HCT116 (cell line): ENCODE measurements at regions not wholly inside any gene's neighbourhood (a gene's known extent, or its start where the extent isn't known, plus 50 kb on each side); places are given as distances from the start of the nearest gene placed in this dataset.

Experiments used
- ATAC-seq: fragments of 200-7000 bp; cut with Tn5 transposase; 2 replicates; pipeline ENCODE4 v1.9.1; 2020; ENCODE audit warnings: mild to moderate bottlenecking, moderate library complexity
- BruUV-seq: library from RNA; stranded (reverse); fragments of 400-500 nt; replicated peaks from 2 replicates; lab custom pipeline; 2021; lab: Mats Ljungman, UMichigan
- CTCF ChIA-PET: fragments of 300-600 bp; sonication (Branson Sonifier 250); formaldehyde crosslinking; loops from one replicate; lab custom pipeline; 2021; ENCODE audit warnings: antibody characterized with exemption; lab: Charles Lee
- POLR2A ChIA-PET: fragments of 300-600, 350-600 bp; sonication (Branson Sonifier 250); formaldehyde crosslinking; loops from one replicate; lab custom pipeline; 2021; ENCODE audit warnings: antibody characterized with exemption; lab: Charles Lee
- RAD21 ChIA-PET, 2 experiments: fragments of 300-600 bp; sonication (Branson Sonifier 250); formaldehyde crosslinking; loops; one replicate each; lab custom pipeline; 2023; ENCODE audit warnings: low total read pairs in 2 of 2; ENCODE audit not compliant: uncharacterized antibody in 2 of 2, unreplicated experiment in 2 of 2, low non-redundant PET in 1 of 2; lab: Charles Lee
- DNase-seq: peaks from one replicate; pipeline ENCODE4 v3.0.0-alpha.2; 2010; ENCODE audit warnings: low read depth, low spot score
- H2AFZ ChIP-seq: fragments of 200-600 bp; shearing (Covaris generic), sonication (generic); 2 replicates; pipeline ENCODE4 v1.6.1; 2017; ENCODE audit warnings: low read depth, mixed run types, mixed read lengths, antibody characterized with exemption, low read length; ENCODE audit not compliant: poor library complexity, severe bottlenecking
- H3K27ac ChIP-seq: 2 replicates; pipeline ENCODE4 v1.5.1; 2012; ENCODE audit warnings: low read depth, low read length
- H3K27me3 ChIP-seq: fragments of 200-600 bp; sonication (generic); 2 replicates; pipeline ENCODE4 v1.6.1; 2016; ENCODE audit warnings: mixed run types, low read length, mixed read lengths; ENCODE audit not compliant: insufficient read depth
- H3K36me3 ChIP-seq, 2 experiments: fragments of 200-500 bp in 1 of 2; fragments of 200-600 bp in 1 of 2; sonication (Bioruptor generic) in 1 of 2; sonication (generic) in 1 of 2; 2 replicates each; pipeline versions ENCODE4 v1.5.1 to v1.6.1; 2014 to 2016; ENCODE audit warnings: low read length in 2 of 2, inconsistent platforms in 1 of 2, mixed read lengths in 1 of 2, mixed run types in 1 of 2; ENCODE audit not compliant: insufficient read depth in 2 of 2, control insufficient read depth in 1 of 2
- H3K4me1 ChIP-seq, 2 experiments: fragments of 200-600 bp in 1 of 2; sonication (generic) in 1 of 2; 2 replicates each; pipeline versions ENCODE4 v1.5.1 to v1.6.1; 2012 to 2017; ENCODE audit warnings: low read length in 2 of 2, inconsistent platforms in 1 of 2, mild to moderate bottlenecking in 1 of 2, mixed read lengths in 1 of 2, mixed run types in 1 of 2, moderate library complexity in 1 of 2; ENCODE audit not compliant: insufficient read depth in 2 of 2, control insufficient read depth in 1 of 2
- H3K4me2 ChIP-seq: fragments of 200-600 bp; sonication (generic); 2 replicates; pipeline ENCODE4 v1.6.1; 2017; ENCODE audit warnings: mixed run types, low read length, mixed read lengths
- H3K4me3 ChIP-seq, 2 experiments: fragments of 200-600 bp in 1 of 2; sonication (generic) in 1 of 2; replicated peaks in 1 of 2; 2 replicates each; pipeline ENCODE4 v1.5.1; 2011 to 2016; ENCODE audit warnings: low read length in 2 of 2, control low read depth in 1 of 2, low read depth in 1 of 2, mild to moderate bottlenecking in 1 of 2, mixed read lengths in 1 of 2, mixed run types in 1 of 2
- H3K79me2 ChIP-seq: fragments of 200-600 bp; sonication (generic); 2 replicates; pipeline ENCODE4 v1.6.1; 2017; ENCODE audit warnings: mild to moderate bottlenecking, mixed run types, low read length, moderate library complexity, mixed read lengths; ENCODE audit not compliant: insufficient read depth
- H3K9ac ChIP-seq: fragments of 200-600 bp; sonication (generic); 2 replicates; pipeline ENCODE4 v1.6.1; 2016; ENCODE audit warnings: low read length, mixed read lengths
- H3K9me2 ChIP-seq: fragments of 200-600 bp; sonication (generic), shearing (Covaris generic); 2 replicates; pipeline ENCODE4 v1.6.1; 2017; ENCODE audit warnings: mixed run types, mild to moderate bottlenecking, moderate library complexity; ENCODE audit not compliant: insufficient read depth
- H3K9me3 ChIP-seq, 2 experiments: fragments of 200-500 bp in 1 of 2; fragments of 200-600 bp in 1 of 2; sonication (Bioruptor generic) in 1 of 2; sonication (generic) in 1 of 2; 2 replicates each; pipeline ENCODE4 v1.6.1; 2014 to 2017; ENCODE audit warnings: low read length in 2 of 2, mixed read lengths in 2 of 2, inconsistent platforms in 1 of 2, low read depth in 1 of 2, mild to moderate bottlenecking in 1 of 2, mixed run types in 1 of 2, moderate library complexity in 1 of 2; ENCODE audit not compliant: control insufficient read depth in 1 of 2, insufficient read depth in 1 of 2
- H4K20me1 ChIP-seq: fragments of 200-600 bp; sonication (generic), shearing (Covaris generic); 2 replicates; pipeline ENCODE4 v1.6.1; 2017; ENCODE audit warnings: mixed run types, mild to moderate bottlenecking, moderate library complexity; ENCODE audit not compliant: insufficient read depth
- ATF3 ChIP-seq: IDR thresholded peaks from 2 replicates; pipeline ENCODE4 v1.6.1; 2012
- CBX3 ChIP-seq: IDR thresholded peaks from 2 replicates; pipeline ENCODE4 v1.6.1; 2012; ENCODE audit warnings: low read depth
- CEBPB ChIP-seq: IDR thresholded peaks from 2 replicates; pipeline ENCODE4 v1.6.1; 2012; ENCODE audit warnings: low read depth
- CTCF ChIP-seq, 3 experiments: fragments of 200-600 bp in 1 of 3; sonication (generic) in 1 of 3; IDR thresholded peaks in 2 of 3; conservative IDR thresholded peaks in 1 of 3; 2 replicates each; pipeline ENCODE4 v1.5.1; 2012 to 2017; ENCODE audit warnings: low read depth in 2 of 3, low read length in 2 of 3, antibody characterized with exemption in 1 of 3, borderline replicate concordance in 1 of 3, control low read depth in 1 of 3, mild to moderate bottlenecking in 1 of 3, mixed read lengths in 1 of 3, mixed run types in 1 of 3, moderate library complexity in 1 of 3; ENCODE audit not compliant: insufficient read depth in 1 of 3
- EGR1 ChIP-seq: IDR thresholded peaks from 2 replicates; pipeline ENCODE4 v1.6.1; 2012; ENCODE audit warnings: low read depth
- ELF1 ChIP-seq: IDR thresholded peaks from 2 replicates; pipeline ENCODE4 v1.6.1; 2012; ENCODE audit warnings: low read depth, borderline replicate concordance
- EZH2 ChIP-seq: fragments of 200-600 bp; sonication (generic); IDR thresholded peaks from 2 replicates; pipeline ENCODE4 v1.6.1; 2017; ENCODE audit warnings: antibody characterized with exemption, mixed run types
- EZH2phosphoT487 ChIP-seq: fragments of 200-600 bp; IDR thresholded peaks from 2 replicates; pipeline ENCODE4 v1.6.1; 2018; ENCODE audit warnings: antibody characterized with exemption, borderline replicate concordance
- JUND ChIP-seq: IDR thresholded peaks from 2 replicates; pipeline ENCODE4 v1.6.1; 2012
- MAX ChIP-seq: IDR thresholded peaks from 2 replicates; pipeline ENCODE4 v1.6.1; 2012
- POLR2AphosphoS5 ChIP-seq: IDR thresholded peaks from 2 replicates; pipeline ENCODE4 v1.6.1; 2011; ENCODE audit warnings: mild to moderate bottlenecking, low read depth, low read length, moderate library complexity
- REST ChIP-seq: IDR thresholded peaks from 2 replicates; pipeline ENCODE4 v1.6.1; 2012; ENCODE audit warnings: low read depth
- SP1 ChIP-seq: IDR thresholded peaks from 2 replicates; pipeline ENCODE4 v1.6.1; 2012; ENCODE audit warnings: low read depth
- SRF ChIP-seq: IDR thresholded peaks from 2 replicates; pipeline ENCODE4 v1.6.1; 2012; ENCODE audit warnings: low read depth
- TCF7L2 ChIP-seq: IDR thresholded peaks from 2 replicates; pipeline ENCODE4 v1.7.0; 2011; ENCODE audit warnings: borderline replicate concordance, inconsistent platforms; ENCODE audit not compliant: insufficient read depth, insufficient read length; ENCODE audit errors: extremely low read depth
- YY1 ChIP-seq: IDR thresholded peaks from 2 replicates; pipeline ENCODE4 v1.6.1; 2011; ENCODE audit warnings: low read length, low read depth, moderate library complexity, mild to moderate bottlenecking; ENCODE audit not compliant: insufficient replicate concordance; ENCODE audit errors: extremely low read depth
- ZBTB33 ChIP-seq: IDR thresholded peaks from 2 replicates; pipeline ENCODE4 v1.6.1; 2011; ENCODE audit warnings: mild to moderate bottlenecking, low read length, moderate library complexity; ENCODE audit not compliant: insufficient replicate concordance; ENCODE audit errors: extremely low read depth
- ZNF274 ChIP-seq: fragments of 200-500 bp; sonication (Bioruptor generic); IDR thresholded peaks from 2 replicates; pipeline ENCODE4 v1.6.1; 2014; ENCODE audit warnings: mild to moderate bottlenecking, low read depth, low read length, inconsistent platforms
- intact Hi-C: fragments of 100-400 bp; cut with micrococcal nuclease; formaldehyde crosslinking; loops from 2 replicates; pipeline ENCODE4 v1.10.0; 2022

GRCh38 chr5:171628633-171628974, 157.0 kb upstream of the SMIM23 start:
- Histone ChIP-seq H3K27me3 (peaks cover 27% of the 10 kb centered on the region), H3K9ac (no peak overlapping the region), H3K4me3 (no peak overlapping the region), H3K36me3 (no peaks in the 10 kb centered on the region), H2AFZ (no peak overlapping the region), H4K20me1 (no peaks in the 10 kb centered on the region), H3K9me2 (no peaks in the 10 kb centered on the region), H3K9me3 (no peaks in the 10 kb centered on the region), H3K79me2 (no peaks in the 10 kb centered on the region), H3K27ac (no peak overlapping the region), H3K4me2 (no peak overlapping the region)
- DNase-seq = no peak
- CTCF ChIA-PET = no interaction called here
- BruUV-seq = no TSS peak
- intact Hi-C loops = no loop called here
- RAD21 ChIA-PET = no interaction called here
- no peak for ATAC-seq
- TF ChIP-seq EZH2 (no peak), YY1 (no peak), REST (no peak), EGR1 (no peak), SP1 (no peak), ATF3 (no peak), MAX (no peak), ZNF274 (no peak), CEBPB (no peak), POLR2AphosphoS5 (no peak), EZH2phosphoT487 (no peak), CBX3 (no peak), ELF1 (no peak), ZBTB33 (no peak), CTCF (IDR thresholded peaks at IDR 0.05 in 2 of 3, conservative IDR thresholded peaks at IDR 0.05 in 1 of 3; ENCODE audit: borderline replicate concordance in 1 of 3, insufficient read depth in 1 of 3, low read depth in 2 of 3, low read length in 2 of 3) (no peak), JUND (no peak), TCF7L2 (no peak), SRF (no peak)
- TF ChIP-seq, all 23 proteins: peak for 0
- H3K4me1 ChIP-seq = peaks cover 0 to 14% of the 10 kb centered on the region in 2 experiments; a peak in 2 of 4 replicates
- POLR2A ChIA-PET = no interaction called here
